GM23248 (cell line): ENCODE measurements at regions not wholly inside any gene's neighbourhood (a gene's known extent, or its start where the extent isn't known, plus 50 kb on each side); places are given as distances from the start of the nearest gene placed in this dataset.

ENCODE experiments used
- DNase-seq: peaks from one replicate; pipeline ENCODE4 v3.0.0-alpha.2; 2015
- H2AFZ ChIP-seq: fragments of 200-600 bp; sonication (generic); 2 replicates; pipeline ENCODE4 v1.6.1; 2016; ENCODE audit warnings: antibody characterized with exemption
- H3F3A ChIP-seq: fragments of 200-600 bp; sonication (generic); 2 replicates; pipeline ENCODE4 v1.6.1; 2016; ENCODE audit warnings: mild to moderate bottlenecking, antibody characterized with exemption, mixed run types; ENCODE audit not compliant: insufficient read depth
- H3K27ac ChIP-seq: fragments of 200-600 bp; sonication (generic); 2 replicates; pipeline ENCODE4 v1.5.1; 2016; ENCODE audit warnings: mild to moderate bottlenecking
- H3K27me3 ChIP-seq: fragments of 200-600 bp; sonication (generic); replicated peaks from 2 replicates; pipeline ENCODE4 v1.6.1; 2016; ENCODE audit warnings: mild to moderate bottlenecking; ENCODE audit not compliant: insufficient read depth
- H3K36me3 ChIP-seq: fragments of 200-600 bp; sonication (generic); 2 replicates; pipeline ENCODE4 v1.6.1; 2016; ENCODE audit warnings: low read depth, mild to moderate bottlenecking
- H3K4me1 ChIP-seq: fragments of 200-600 bp; sonication (generic); 2 replicates; pipeline ENCODE4 v1.6.1; 2016; ENCODE audit warnings: mild to moderate bottlenecking; ENCODE audit not compliant: insufficient read depth
- H3K4me2 ChIP-seq: fragments of 200-600 bp; sonication (generic); one replicate; pipeline ENCODE4 v1.6.1; 2016; ENCODE audit warnings: mild to moderate bottlenecking; ENCODE audit not compliant: unreplicated experiment
- H3K4me3 ChIP-seq: fragments of 200-600 bp; sonication (generic); 2 replicates; pipeline ENCODE4 v1.5.1; 2016; ENCODE audit warnings: mild to moderate bottlenecking
- H3K79me2 ChIP-seq: fragments of 200-600 bp; sonication (generic); 2 replicates; pipeline ENCODE4 v1.6.1; 2016; ENCODE audit warnings: mild to moderate bottlenecking; ENCODE audit not compliant: insufficient read depth
- H3K9ac ChIP-seq: fragments of 200-600 bp; sonication (generic); 2 replicates; pipeline ENCODE4 v1.6.1; 2016; ENCODE audit warnings: mild to moderate bottlenecking
- H3K9me2 ChIP-seq: fragments of 200-600 bp; sonication (generic); 2 replicates; pipeline ENCODE4 v1.6.1; 2016; ENCODE audit warnings: mixed run types, mild to moderate bottlenecking, moderate library complexity; ENCODE audit not compliant: insufficient read depth
- H3K9me3 ChIP-seq: fragments of 200-600 bp; sonication (generic); one replicate; pipeline ENCODE4 v1.6.1; 2017; ENCODE audit warnings: low read depth
- H4K20me1 ChIP-seq: fragments of 200-600 bp; sonication (generic); 2 replicates; pipeline ENCODE4 v1.6.0; 2016; ENCODE audit not compliant: insufficient read depth
- EZH2 ChIP-seq: fragments of 200-600 bp; sonication (generic); IDR thresholded peaks from 2 replicates; pipeline ENCODE4 v1.6.1; 2018; ENCODE audit warnings: antibody characterized with exemption, mild to moderate bottlenecking; ENCODE audit not compliant: insufficient read depth, poor library complexity, severe bottlenecking
- EZH2phosphoT487 ChIP-seq: fragments of 200-600 bp; sonication (generic); IDR thresholded peaks from 2 replicates; pipeline ENCODE4 v1.6.1; 2018; ENCODE audit warnings: antibody characterized with exemption, moderate library complexity, mild to moderate bottlenecking, low read depth; ENCODE audit not compliant: insufficient read depth
- WGBS, 2 experiments: methylation state at CpG; one replicate each; pipeline ENCODE4 v1.1.6; 2015 to 2017; ENCODE audit warnings: low lambda C conversion rate in 2 of 2, low coverage in 1 of 2; ENCODE audit errors: missing lambda C conversion rate in 2 of 2; 5-methylcytosine and 5-hydroxymethylcytosine counted together
- in situ Hi-C: fragments of 300-500 bp; cut with MboI; formaldehyde crosslinking; loops from 2 replicates; pipeline ENCODE4 v1.15.0; 2020

DNA sequence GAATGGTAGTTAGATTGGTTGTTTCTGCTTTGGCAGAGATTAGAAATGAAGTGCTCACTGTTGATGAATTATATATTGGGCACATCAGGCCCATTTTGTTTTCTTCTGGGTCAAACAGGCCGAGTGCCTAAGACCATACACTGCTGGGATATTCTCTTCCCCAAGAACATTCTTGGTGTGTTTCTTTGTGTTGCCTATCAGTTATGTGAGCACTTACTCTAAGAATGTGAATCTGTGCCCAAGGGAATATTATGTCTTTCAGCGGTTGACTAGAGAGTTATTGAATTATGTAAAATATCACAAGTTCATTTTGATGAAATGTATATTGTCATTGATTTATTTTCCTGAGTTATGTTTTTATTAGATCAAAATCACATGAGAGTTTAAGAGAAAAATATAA is 255.5 kb upstream of the SMIM30 start:
- in situ Hi-C loops: no loop called here

DNA sequence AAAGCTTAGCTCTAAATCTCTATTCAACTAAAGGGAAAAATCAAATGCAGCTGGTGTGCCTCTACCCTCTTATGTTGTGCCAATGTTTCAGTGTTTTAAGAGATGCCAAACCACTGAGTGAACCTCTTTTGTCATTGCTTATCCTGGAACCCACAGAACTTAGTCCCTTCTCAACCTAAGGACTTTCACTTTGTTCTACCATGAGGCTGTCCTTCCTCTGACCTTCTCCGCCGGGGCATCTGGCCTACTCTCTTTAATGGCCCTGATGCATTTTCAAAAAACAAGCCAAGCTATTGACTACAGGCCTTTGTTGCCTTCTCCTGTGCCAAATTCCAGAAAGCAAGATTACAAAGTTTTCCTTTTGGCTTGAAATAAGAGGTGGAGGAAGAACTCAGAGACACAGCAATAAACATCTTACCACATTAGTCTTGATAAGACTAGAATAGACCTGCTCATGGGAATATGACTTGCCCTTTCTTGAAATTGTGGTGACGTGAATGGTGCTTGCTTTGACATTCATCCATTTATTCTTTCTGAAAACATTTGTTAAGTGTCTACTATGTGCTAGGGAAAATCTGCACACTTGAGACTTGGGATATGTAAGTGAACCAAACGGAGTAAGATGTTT is 253.2 kb upstream of the SMIM30 start:
- H3K9me3 ChIP-seq: no peaks in the 10 kb centered on the region
- H4K20me1 ChIP-seq: no peaks in the 10 kb centered on the region
- no peak overlapping the region for H3K4me2 ChIP-seq
- TF ChIP-seq EZH2phosphoT487 (no peak), EZH2 (no peak)
- H3K4me1 ChIP-seq: no peaks in the 10 kb centered on the region
- H3K9ac ChIP-seq: no peak overlapping the region
- H3K9me2 ChIP-seq: no peaks in the 10 kb centered on the region
- in situ Hi-C loops: no loop called here
- no peak overlapping the region for H3K4me3 ChIP-seq
- no peak for DNase-seq
- H3K27ac ChIP-seq: no peak overlapping the region
- no peak overlapping the region for H2AFZ ChIP-seq
- 3 to 6% methylated on average over 4 of the region's 4 CpGs for WGBS, 2 experiments
- H3K36me3 ChIP-seq: no peaks in the 10 kb centered on the region
- no peaks in the 10 kb centered on the region for H3K79me2 ChIP-seq
- H3K27me3 ChIP-seq: no peaks in the 10 kb centered on the region
- no peaks in the 10 kb centered on the region for H3F3A ChIP-seq

More for the DNA sequence above, 255.5 kb upstream of the SMIM30 start:
- no peak overlapping the region for H3K27ac ChIP-seq
- TF ChIP-seq EZH2: no peak
- no peak for TF ChIP-seq EZH2phosphoT487
- no peaks in the 10 kb centered on the region for H3K27me3 ChIP-seq
- no peak overlapping the region for H3K4me3 ChIP-seq
- H3K9me2 ChIP-seq: no peaks in the 10 kb centered on the region
- no peaks in the 10 kb centered on the region for H4K20me1 ChIP-seq
- no peak overlapping the region for H3K9ac ChIP-seq
- H3K4me1 ChIP-seq: no peaks in the 10 kb centered on the region
- no peaks in the 10 kb centered on the region for H3K9me3 ChIP-seq
- H3K36me3 ChIP-seq: no peaks in the 10 kb centered on the region
- no peak overlapping the region for H2AFZ ChIP-seq
- H3K79me2 ChIP-seq: no peaks in the 10 kb centered on the region
- no peak for DNase-seq
- H3F3A ChIP-seq: no peaks in the 10 kb centered on the region
- 20 to 22% methylated on average over 2 of the region's 2 CpGs for WGBS, 2 experiments
- no peak overlapping the region for H3K4me2 ChIP-seq

DNA sequence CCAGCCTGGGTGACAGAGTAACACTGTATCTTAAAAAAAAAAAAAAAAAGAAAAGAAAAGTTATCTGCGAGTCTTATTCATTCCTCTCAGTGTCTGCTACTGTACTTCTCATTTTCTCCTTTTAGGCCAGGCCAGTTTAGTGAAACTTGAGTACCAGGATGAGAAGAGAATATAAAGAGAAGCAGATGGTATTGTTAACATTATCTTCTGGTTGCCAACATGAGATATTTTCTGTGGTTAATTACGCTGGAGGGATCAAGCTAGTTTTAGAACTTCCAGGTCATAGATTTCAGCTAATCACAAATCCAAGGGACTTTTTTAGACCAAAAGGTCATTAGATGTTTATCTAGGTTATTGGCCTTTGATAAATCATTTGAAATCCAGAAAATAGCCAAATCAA is 252.6 kb upstream of the SMIM30 start:
- Histone ChIP-seq H3K27me3 (no peaks in the 10 kb centered on the region), H3K9me2 (no peaks in the 10 kb centered on the region), H3F3A (no peaks in the 10 kb centered on the region), H3K9me3 (no peaks in the 10 kb centered on the region), H3K4me1 (no peaks in the 10 kb centered on the region), H3K79me2 (no peaks in the 10 kb centered on the region), H3K4me3 (no peak overlapping the region), H3K36me3 (no peaks in the 10 kb centered on the region), H3K9ac (no peak overlapping the region), H2AFZ (no peak overlapping the region), H4K20me1 (no peaks in the 10 kb centered on the region), H3K27ac (no peak overlapping the region), H3K4me2 (no peak overlapping the region)
- in situ Hi-C loops: no loop called here
- WGBS, 2 experiments: 2 to 8% methylated on average over 2 of the region's 2 CpGs
- TF ChIP-seq EZH2 (no peak), EZH2phosphoT487 (no peak)
- DNase-seq: no peak

DNA sequence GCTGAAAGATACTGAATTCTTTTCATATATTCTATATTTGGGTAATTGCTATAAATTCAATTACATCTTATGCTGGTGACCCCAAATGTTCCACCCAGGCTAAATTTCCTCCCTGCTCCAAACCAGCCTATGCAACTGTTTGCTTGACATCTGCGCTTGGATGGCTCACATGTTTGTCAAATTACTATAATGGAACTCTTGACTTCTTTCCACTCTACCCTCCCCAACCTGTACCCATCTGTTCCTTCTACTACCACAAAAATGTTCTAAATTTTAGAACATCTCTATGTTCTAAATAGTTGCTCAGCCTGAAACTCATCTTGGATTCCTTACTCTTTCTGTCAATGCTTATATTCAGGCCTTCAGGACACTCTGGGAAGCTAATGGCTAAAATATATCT is 249.9 kb upstream of the SMIM30 start:
- Histone ChIP-seq H3F3A (no peaks in the 10 kb centered on the region), H4K20me1 (no peaks in the 10 kb centered on the region), H3K79me2 (no peaks in the 10 kb centered on the region), H3K27me3 (no peaks in the 10 kb centered on the region), H3K4me1 (no peaks in the 10 kb centered on the region), H3K9ac (no peak overlapping the region), H2AFZ (no peak overlapping the region), H3K4me2 (no peak overlapping the region), H3K9me2 (no peaks in the 10 kb centered on the region), H3K36me3 (no peaks in the 10 kb centered on the region), H3K27ac (no peak overlapping the region), H3K9me3 (no peaks in the 10 kb centered on the region), H3K4me3 (no peak overlapping the region)
- no peak for DNase-seq
- in situ Hi-C loops: no loop called here
- WGBS, 2 experiments: 58 to 74% methylated on average over 1 of the region's 1 CpG
- TF ChIP-seq EZH2phosphoT487 (no peak), EZH2 (no peak)

DNA sequence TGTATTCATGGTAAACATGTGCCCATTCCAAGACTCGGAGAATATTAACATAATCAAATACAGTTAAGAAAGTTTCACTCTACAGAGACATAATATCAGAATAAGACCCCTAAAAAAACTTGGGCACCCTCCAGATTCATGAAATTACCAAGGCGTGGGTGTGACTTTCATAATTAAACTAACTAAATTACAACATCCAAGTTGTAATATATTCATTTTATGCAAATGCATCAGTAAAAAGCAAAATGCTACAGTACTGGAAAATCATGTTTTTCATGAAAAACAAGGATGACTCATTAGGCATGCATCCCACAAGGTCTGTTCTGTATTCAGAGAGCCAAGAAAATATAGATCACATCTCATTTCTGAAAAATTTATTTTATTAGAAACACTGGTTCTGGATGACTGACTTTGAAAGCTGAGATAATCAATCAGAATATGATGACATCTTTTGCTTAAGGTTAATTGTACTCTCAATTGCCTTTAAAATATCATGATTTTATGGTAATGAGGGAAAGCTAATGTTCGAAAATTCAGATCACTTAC is 248.8 kb upstream of the SMIM30 start:
- no peak overlapping the region for H3K4me2 ChIP-seq
- no peaks in the 10 kb centered on the region for H4K20me1 ChIP-seq
- H3F3A ChIP-seq: no peaks in the 10 kb centered on the region
- H3K27ac ChIP-seq: no peak overlapping the region
- no peak overlapping the region for H2AFZ ChIP-seq
- in situ Hi-C loops: no loop called here
- WGBS, 2 experiments: 10 to 20% methylated on average over 3 of the region's 3 CpGs
- no peaks in the 10 kb centered on the region for H3K9me2 ChIP-seq
- no peaks in the 10 kb centered on the region for H3K4me1 ChIP-seq
- no peaks in the 10 kb centered on the region for H3K79me2 ChIP-seq
- no peaks in the 10 kb centered on the region for H3K36me3 ChIP-seq
- TF ChIP-seq EZH2: no peak
- no peak for TF ChIP-seq EZH2phosphoT487
- H3K9ac ChIP-seq: no peak overlapping the region
- peak; percentile 16 for DNase-seq
- no peaks in the 10 kb centered on the region for H3K9me3 ChIP-seq
- no peak overlapping the region for H3K4me3 ChIP-seq
- no peaks in the 10 kb centered on the region for H3K27me3 ChIP-seq
